GM06990 (cell line): ENCODE measurements at regions not wholly inside any gene's neighbourhood (a gene's known extent, or its start where the extent isn't known, plus 50 kb on each side); places are given as distances from the start of the nearest gene placed in this dataset.

ENCODE experiments used
- DNase-seq: peaks from one replicate; pipeline ENCODE4 v3.0.0-alpha.2; 2011; ENCODE audit not compliant: insufficient read length; ENCODE audit errors: extremely low read depth
- H3K27me3 ChIP-seq: replicated peaks from 2 replicates; pipeline ENCODE4 v1.6.0; 2011; ENCODE audit warnings: low read length; ENCODE audit not compliant: control insufficient read depth, insufficient read depth
- H3K36me3 ChIP-seq: 2 replicates; pipeline ENCODE4 v1.5.1; 2011; ENCODE audit warnings: low read length; ENCODE audit not compliant: control insufficient read depth, insufficient read depth
- H3K4me3 ChIP-seq: replicated peaks from 2 replicates; pipeline ENCODE4 v1.5.1; 2011; ENCODE audit warnings: low read depth, mild to moderate bottlenecking, control low read depth, low read length
- CTCF ChIP-seq: IDR thresholded peaks from 2 replicates; pipeline ENCODE4 v1.5.1; 2011; ENCODE audit warnings: low read length, control low read depth, mild to moderate bottlenecking, inconsistent platforms; ENCODE audit not compliant: insufficient read depth, poor library complexity, severe bottlenecking

DNA sequence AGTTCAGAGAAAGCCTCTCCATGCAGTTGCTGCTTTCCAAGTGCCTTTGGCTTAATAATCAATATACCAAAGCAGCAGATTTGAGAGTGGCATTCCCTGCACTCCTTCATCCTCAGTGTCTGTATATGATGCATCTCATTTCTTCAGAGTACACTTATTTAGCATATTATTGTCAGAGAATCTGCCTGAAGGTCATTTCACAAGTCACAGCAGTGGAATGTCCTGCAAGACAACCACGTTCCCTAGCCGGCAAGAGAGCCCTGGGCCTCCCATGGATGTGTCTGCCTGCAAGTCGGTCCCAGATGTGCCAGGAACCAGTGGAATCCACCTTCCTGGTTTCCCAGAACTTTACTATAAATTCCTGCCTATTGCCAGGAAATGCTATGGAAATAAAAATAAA is 289.4 kb upstream of the IGFBP3 start:
- DNase-seq: no peak
- H3K4me3 ChIP-seq: no peak overlapping the region
- H3K27me3 ChIP-seq: no peaks in the 10 kb centered on the region
- TF ChIP-seq CTCF: no peak
- no peaks in the 10 kb centered on the region for H3K36me3 ChIP-seq

- no peak for DNase-seq
- no peaks in the 10 kb centered on the region for H3K36me3 ChIP-seq
- no peak overlapping the region for H3K4me3 ChIP-seq
- no peak for TF ChIP-seq CTCF
- H3K27me3 ChIP-seq: no peaks in the 10 kb centered on the region
Observed at GRCh38 chr7:46209611-46210388, 288.7 kb upstream of the IGFBP3 start.

DNA sequence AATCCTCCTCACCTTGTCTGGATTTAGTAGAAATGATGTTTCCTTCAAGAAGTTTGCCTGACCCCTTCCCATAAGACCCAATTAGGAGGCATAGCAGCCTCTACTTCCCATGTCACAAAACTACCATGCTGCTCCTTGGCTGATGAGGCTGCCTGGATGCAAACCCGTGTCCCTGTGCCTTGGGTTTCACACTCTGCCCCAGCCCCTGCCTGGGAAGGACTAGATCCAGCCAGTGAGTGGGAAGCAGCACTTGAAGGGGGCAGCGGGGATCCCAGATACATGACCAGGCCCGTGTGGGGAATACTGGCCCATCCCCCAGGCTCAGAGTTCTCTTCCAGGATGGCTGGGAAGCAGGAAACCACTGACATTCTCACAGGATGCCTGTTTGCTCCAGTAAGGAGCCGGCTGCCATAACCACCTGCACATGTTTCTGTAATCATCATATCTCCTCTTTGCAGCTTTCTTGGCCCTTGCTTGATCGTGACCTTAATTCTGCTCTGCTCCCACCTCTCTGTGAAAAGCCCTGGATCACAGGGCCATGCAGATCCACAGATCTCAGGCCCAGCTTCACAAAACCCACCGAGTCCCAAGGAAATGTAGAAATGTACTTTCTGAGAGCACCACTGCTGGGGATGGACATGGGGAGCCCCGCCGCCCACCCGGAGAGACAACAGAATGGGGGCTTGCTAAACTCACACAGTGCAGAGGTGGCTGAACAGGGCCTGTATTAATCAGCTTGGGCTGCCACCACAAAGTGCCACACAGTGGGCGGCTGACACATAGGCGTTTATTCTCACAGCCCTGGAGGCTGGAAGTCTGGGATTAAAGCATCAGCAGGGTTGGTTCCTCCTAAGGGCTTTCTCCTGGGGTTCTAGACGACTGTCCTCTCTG is 287.8 kb upstream of the IGFBP3 start:
- H3K4me3 ChIP-seq: no peak overlapping the region
- no peaks in the 10 kb centered on the region for H3K27me3 ChIP-seq
- H3K36me3 ChIP-seq: no peaks in the 10 kb centered on the region
- no peak for DNase-seq
- TF ChIP-seq CTCF: no peak

DNA sequence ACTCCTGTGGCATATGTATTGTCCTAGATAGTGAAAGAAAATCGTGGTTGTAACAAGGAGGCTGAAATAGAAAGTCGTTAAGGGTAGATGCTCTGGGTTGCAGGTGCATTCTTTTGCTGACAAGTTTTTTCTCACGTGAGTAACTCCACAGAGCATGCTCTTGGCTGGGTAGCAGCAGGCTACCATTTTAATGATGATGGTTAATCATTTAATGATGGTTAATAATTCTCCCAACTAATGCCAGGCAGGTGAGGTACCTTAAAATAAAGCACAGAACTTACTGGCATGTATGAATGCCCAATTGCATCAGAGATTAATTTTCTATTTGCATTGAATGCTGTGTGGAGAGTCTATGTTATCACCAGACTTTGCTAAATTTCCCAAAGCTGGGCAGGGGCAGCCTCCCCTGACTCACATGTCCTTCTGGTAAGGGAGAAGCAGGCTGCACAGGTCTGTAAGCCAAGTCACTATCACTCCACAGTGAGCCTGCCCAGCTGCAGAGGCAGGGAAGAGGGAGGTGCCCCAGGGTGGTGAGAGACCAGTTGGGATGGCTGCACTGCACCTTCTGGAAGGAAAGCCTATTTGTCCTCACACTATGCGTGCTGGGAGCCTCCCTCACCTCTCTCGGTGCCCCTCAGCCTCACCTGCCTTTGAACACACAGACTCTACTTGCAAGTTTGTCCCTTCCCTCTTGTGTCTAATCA is 287.0 kb upstream of the IGFBP3 start:
- H3K27me3 ChIP-seq: no peaks in the 10 kb centered on the region
- no peaks in the 10 kb centered on the region for H3K36me3 ChIP-seq
- H3K4me3 ChIP-seq: no peak overlapping the region
- no peak for DNase-seq
- no peak for TF ChIP-seq CTCF

DNA sequence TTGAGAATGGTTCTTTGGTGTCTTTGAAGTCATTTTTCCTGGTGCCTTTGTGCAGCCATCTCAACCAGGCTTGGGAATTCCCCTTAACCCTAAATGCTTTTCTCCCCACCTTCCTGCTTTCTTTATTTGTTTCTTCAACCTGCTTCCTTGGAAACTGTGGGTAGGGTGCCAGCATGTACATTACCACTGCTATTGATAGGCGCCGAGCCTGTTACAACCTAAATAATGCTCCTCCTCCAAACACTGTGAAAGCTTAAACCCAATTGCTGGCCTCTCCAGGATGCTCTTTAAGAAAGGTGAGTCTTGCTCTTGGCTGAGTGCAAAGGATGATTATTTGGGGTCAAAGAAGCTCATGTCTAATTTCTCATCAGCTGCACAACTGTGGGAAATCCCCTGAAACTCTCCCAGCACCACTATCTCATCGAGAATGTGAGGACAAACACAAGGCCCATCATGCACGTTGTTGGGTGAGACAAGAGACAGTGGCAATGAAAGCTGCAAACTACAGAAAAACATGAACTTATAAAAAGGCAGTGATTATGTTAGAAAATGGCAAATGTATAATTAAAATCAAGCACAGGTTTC is 285.5 kb upstream of the IGFBP3 start:
- no peak for TF ChIP-seq CTCF

More for the DNA sequence above, 285.5 kb upstream of the IGFBP3 start:
- no peak overlapping the region for H3K4me3 ChIP-seq
- no peaks in the 10 kb centered on the region for H3K27me3 ChIP-seq
- no peaks in the 10 kb centered on the region for H3K36me3 ChIP-seq
- DNase-seq: peak; percentile 20
